GM12891 (cell line): ENCODE measurements at regions not wholly inside any gene's neighbourhood (a gene's known extent, or its start where the extent isn't known, plus 50 kb on each side); places are given as distances from the start of the nearest gene placed in this dataset.

Experiments
- POLR2A ChIP-seq: IDR thresholded peaks from 2 replicates; pipeline ENCODE4 v1.6.1; 2011; ENCODE audit warnings: low read depth, low read length, control low read depth
- POLR2AphosphoS5 ChIP-seq: IDR thresholded peaks from 2 replicates; pipeline ENCODE4 v1.6.1; 2011; ENCODE audit warnings: low read depth, low read length, control low read depth
- POU2F2 ChIP-seq: IDR thresholded peaks from 2 replicates; pipeline ENCODE4 v1.6.1; 2011; ENCODE audit warnings: low read depth, mild to moderate bottlenecking, control low read depth, low read length, moderate library complexity
- TAF1 ChIP-seq: IDR thresholded peaks from 2 replicates; pipeline ENCODE4 v1.6.1; 2011; ENCODE audit warnings: low read depth, low read length, control low read depth

GRCh38 chr7:89826121-89826520, 328.1 kb upstream of the STEAP1 start:
- no peak for TF ChIP-seq POLR2A
- no peak for TF ChIP-seq TAF1
- no peak for TF ChIP-seq POLR2AphosphoS5
- no peak for TF ChIP-seq POU2F2
